SK-N-DZ (cell line): ENCODE measurements at regions not wholly inside any gene's neighbourhood (a gene's known extent, or its start where the extent isn't known, plus 50 kb on each side); places are given as distances from the start of the nearest gene placed in this dataset.
"Not testable (repeated sequence)": the region's sequence is repeated elsewhere in the genome, so short reads cannot be mapped to it uniquely, and the experiment has no call there.

Source experiments
- DNase-seq: peaks from one replicate; pipeline ENCODE4 v3.0.0-alpha.2; 2015; ENCODE audit warnings: low spot score

- DNase-seq: not testable (repeated sequence)
Measured at GRCh38 chr10:38362514-38362913, 268.4 kb downstream of the ZNF37A start.

GRCh38 chr10:38364073-38364472, 269.9 kb downstream of the ZNF37A start:
- DNase-seq: not testable (repeated sequence)

- DNase-seq: peak; percentile 2
Measured at GRCh38 chr10:38365917-38366316, 271.8 kb downstream of the ZNF37A start.

- not testable (repeated sequence) for DNase-seq
Measured at GRCh38 chr10:38383800-38384199, 289.7 kb downstream of the ZNF37A start.

GRCh38 chr10:38386869-38387268, 292.7 kb downstream of the ZNF37A start:
- DNase-seq: not testable (repeated sequence)

GRCh38 chr10:38390725-38391124, 296.6 kb downstream of the ZNF37A start:
- peak; percentile 9 for DNase-seq

- DNase-seq: not testable (repeated sequence)
Measured at GRCh38 chr10:38395465-38395864, 301.3 kb downstream of the ZNF37A start.

- not testable (repeated sequence) for DNase-seq
Measured at GRCh38 chr10:38396178-38396954, 302.2 kb downstream of the ZNF37A start.

- not testable (repeated sequence) for DNase-seq
Measured at GRCh38 chr10:38401565-38401964, 307.4 kb downstream of the ZNF37A start.

GRCh38 chr10:38402442-38403346, 308.6 kb downstream of the ZNF37A start:
- peak; percentile 92 for DNase-seq

- DNase-seq: not testable (repeated sequence)
Measured at GRCh38 chr10:38403347-38404117, 309.4 kb downstream of the ZNF37A start.

- DNase-seq: not testable (repeated sequence)
Measured at GRCh38 chr10:38423634-38424033, 329.5 kb downstream of the ZNF37A start.

GRCh38 chr10:38430242-38430641, 336.1 kb downstream of the ZNF37A start:
- DNase-seq: not testable (repeated sequence)

- DNase-seq: not testable (repeated sequence)
Measured at GRCh38 chr10:38437359-38437758, 343.2 kb downstream of the ZNF37A start.

GRCh38 chr10:38448614-38449355, 354.6 kb downstream of the ZNF37A start:
- not testable (repeated sequence) for DNase-seq

GRCh38 chr10:38449618-38450017, 355.5 kb downstream of the ZNF37A start:
- DNase-seq: not testable (repeated sequence)

- not testable (repeated sequence) for DNase-seq
Measured at GRCh38 chr10:38450372-38451057, 356.4 kb downstream of the ZNF37A start.

GRCh38 chr10:38451306-38451967, 357.3 kb downstream of the ZNF37A start:
- not testable (repeated sequence) for DNase-seq
